ENCODE measurements at regions not wholly inside any gene's neighbourhood (a gene's known extent, or its start where the extent isn't known, plus 50 kb on each side); places are given as distances from the start of the nearest gene placed in this dataset.

DNA sequence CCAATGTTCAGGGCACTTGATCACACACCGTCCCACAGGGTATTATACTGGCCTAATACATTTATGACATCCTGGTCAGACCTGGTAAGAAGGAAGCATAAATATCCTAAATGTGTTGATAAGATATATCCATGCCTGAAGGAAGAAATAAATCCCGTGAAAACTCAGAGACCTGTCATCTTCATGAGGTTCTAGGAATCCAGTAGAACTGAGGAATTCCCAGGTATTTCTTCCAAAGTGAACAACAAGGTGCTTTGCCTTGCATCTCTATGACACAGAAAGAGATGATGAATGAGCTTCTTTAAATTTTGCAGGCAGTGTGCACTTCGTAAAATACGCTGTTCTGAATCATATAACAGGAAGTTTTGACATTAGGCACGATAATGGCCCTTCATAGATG, 78.1 kb upstream of the VGLL3 start:
- POLR2A ChIA-PET, result no interaction called here
- H3K27ac Mint-ChIP-seq, result no peak overlapping the region
- ATAC-seq (ENCODE audit: low read depth) (no peak), DNase-seq (no peak)
- no peaks in the 10 kb centered on the region for H3K27me3 Mint-ChIP-seq
- H3K36me3 Mint-ChIP-seq (ENCODE audit: low read depth), result no peaks in the 10 kb centered on the region
- H3K4me3 Mint-ChIP-seq, result no peak overlapping the region
- H3K9me3 Mint-ChIP-seq, result no peaks in the 10 kb centered on the region
- no peaks in the 10 kb centered on the region for H3K4me1 Mint-ChIP-seq
- TF ChIP-seq, protein P1, sequence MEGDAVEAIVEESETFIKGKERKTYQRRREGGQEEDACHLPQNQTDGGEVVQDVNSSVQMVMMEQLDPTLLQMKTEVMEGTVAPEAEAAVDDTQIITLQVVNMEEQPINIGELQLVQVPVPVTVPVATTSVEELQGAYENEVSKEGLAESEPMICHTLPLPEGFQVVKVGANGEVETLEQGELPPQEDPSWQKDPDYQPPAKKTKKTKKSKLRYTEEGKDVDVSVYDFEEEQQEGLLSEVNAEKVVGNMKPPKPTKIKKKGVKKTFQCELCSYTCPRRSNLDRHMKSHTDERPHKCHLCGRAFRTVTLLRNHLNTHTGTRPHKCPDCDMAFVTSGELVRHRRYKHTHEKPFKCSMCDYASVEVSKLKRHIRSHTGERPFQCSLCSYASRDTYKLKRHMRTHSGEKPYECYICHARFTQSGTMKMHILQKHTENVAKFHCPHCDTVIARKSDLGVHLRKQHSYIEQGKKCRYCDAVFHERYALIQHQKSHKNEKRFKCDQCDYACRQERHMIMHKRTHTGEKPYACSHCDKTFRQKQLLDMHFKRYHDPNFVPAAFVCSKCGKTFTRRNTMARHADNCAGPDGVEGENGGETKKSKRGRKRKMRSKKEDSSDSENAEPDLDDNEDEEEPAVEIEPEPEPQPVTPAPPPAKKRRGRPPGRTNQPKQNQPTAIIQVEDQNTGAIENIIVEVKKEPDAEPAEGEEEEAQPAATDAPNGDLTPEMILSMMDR (IDR thresholded peaks at IDR 0.05), result no peak
- CTCF ChIA-PET, result no interaction called here
- intact Hi-C loops (cut with micrococcal nuclease), result no loop called here

DNA sequence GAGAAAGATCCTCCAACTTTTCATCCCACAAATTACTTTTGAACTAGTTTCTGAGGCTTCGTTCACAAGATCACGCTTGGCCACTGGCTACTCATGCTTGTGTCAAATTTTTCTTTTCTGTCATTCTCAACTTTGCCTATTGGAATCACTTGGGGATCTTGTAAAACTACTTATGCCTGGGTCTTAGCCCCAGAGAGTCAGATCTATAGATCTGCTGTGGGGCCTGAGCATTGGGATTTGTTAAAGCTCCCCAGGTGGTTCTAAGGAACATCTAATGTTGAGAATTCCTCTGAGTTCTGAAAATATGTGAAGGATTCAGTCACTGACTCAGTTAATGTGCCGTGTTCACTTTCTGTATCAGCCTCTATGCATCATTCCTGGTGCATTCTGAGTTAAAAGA, 71.7 kb upstream of the VGLL3 start:
- CTCF ChIA-PET, result no interaction called here
- POLR2A ChIA-PET, result no interaction called here
- no peaks in the 10 kb centered on the region for H3K27me3 Mint-ChIP-seq
- no peaks in the 10 kb centered on the region for H3K36me3 Mint-ChIP-seq (ENCODE audit: low read depth)
- TF ChIP-seq, protein P1 (IDR thresholded peaks at IDR 0.05), result no peak
- H3K4me3 Mint-ChIP-seq, result no peak overlapping the region
- no peak for ATAC-seq (ENCODE audit: low read depth)
- H3K27ac Mint-ChIP-seq, result no peak overlapping the region
- no peaks in the 10 kb centered on the region for H3K4me1 Mint-ChIP-seq
- no peaks in the 10 kb centered on the region for H3K9me3 Mint-ChIP-seq
- DNase-seq, result no peak
- intact Hi-C loops (cut with micrococcal nuclease), result no loop called here

GRCh38 chr3:87057474-87057873, 66.5 kb upstream of the VGLL3 start:
- intact Hi-C loops (cut with micrococcal nuclease), result no loop called here
- H3K27ac Mint-ChIP-seq, result no peak overlapping the region
- TF ChIP-seq, protein P1 (IDR thresholded peaks at IDR 0.05), result no peak
- H3K4me3 Mint-ChIP-seq, result no peak overlapping the region
- H3K9me3 Mint-ChIP-seq, result no peaks in the 10 kb centered on the region
- DNase-seq (no peak), ATAC-seq (ENCODE audit: low read depth) (no peak)
- CTCF ChIA-PET, result no interaction called here
- H3K36me3 Mint-ChIP-seq (ENCODE audit: low read depth), result no peaks in the 10 kb centered on the region
- POLR2A ChIA-PET, result no interaction called here
- no peaks in the 10 kb centered on the region for H3K27me3 Mint-ChIP-seq
- no peaks in the 10 kb centered on the region for H3K4me1 Mint-ChIP-seq

GRCh38 chr3:87053553-87053952, 62.6 kb upstream of the VGLL3 start:
- Mint-ChIP-seq H3K9me3 (no peaks in the 10 kb centered on the region), H3K36me3 (ENCODE audit: low read depth) (no peaks in the 10 kb centered on the region), H3K27ac (no peak overlapping the region), H3K27me3 (no peaks in the 10 kb centered on the region), H3K4me3 (no peak overlapping the region), H3K4me1 (no peaks in the 10 kb centered on the region)
- TF ChIP-seq, protein P1 (IDR thresholded peaks at IDR 0.05), result no peak
- ATAC-seq (ENCODE audit: low read depth) (no peak), DNase-seq (no peak)
- ChIA-PET CTCF (no interaction called here), POLR2A (no interaction called here)
- intact Hi-C loops (cut with micrococcal nuclease), result no loop called here

DNA sequence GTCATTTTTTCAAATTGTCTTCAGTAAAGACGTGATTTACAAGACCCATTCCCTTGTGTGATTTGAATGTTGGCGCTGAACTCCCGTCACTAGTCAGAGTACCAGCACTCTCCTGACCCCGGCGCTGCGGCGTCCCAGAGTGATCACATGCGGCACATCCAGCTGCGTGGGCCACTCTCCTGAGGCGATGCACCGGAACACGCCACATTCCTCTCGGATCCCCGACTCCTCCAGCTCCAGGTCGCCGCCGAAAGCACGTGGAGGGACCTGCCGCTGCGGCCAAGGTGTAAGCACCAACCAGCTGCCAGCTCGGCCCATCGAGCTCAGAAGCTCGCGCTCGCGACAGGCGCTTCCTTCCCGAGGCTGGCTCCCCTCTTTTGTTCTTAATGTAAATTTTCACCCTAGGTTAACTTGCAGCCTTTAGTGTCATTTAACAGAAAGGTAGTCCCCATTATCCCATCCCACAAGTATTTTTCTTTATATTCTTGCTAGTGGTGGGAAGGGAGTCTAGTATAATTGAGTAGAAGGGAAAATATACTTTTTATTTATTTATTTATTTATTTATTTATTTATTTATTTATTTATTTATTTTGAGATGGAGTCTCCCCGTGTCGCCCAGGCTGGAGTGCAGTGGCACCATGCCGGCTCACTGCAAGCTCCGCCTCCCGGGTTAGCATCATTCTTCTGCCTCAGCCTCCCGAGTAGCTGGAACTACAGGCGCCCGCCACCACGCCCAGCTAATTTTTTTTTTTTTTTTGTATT, 61.7 kb upstream of the VGLL3 start:
- H3K27me3 Mint-ChIP-seq, result no peaks in the 10 kb centered on the region
- H3K27ac Mint-ChIP-seq, result no peak overlapping the region
- H3K4me3 Mint-ChIP-seq, result no peak overlapping the region
- CTCF ChIA-PET, result no interaction called here
- H3K36me3 Mint-ChIP-seq (ENCODE audit: low read depth), result no peaks in the 10 kb centered on the region
- ATAC-seq (ENCODE audit: low read depth), result no peak
- H3K4me1 Mint-ChIP-seq, result no peaks in the 10 kb centered on the region
- TF ChIP-seq, protein P1 (IDR thresholded peaks at IDR 0.05), result no peak
- H3K9me3 Mint-ChIP-seq, result no peaks in the 10 kb centered on the region
- intact Hi-C loops (cut with micrococcal nuclease), result no loop called here
- POLR2A ChIA-PET, result no interaction called here
- no peak for DNase-seq

All from activated B cell treated with CpG ODN at 0.5 μM for 24 hours (primary cell).